A549 (cell line): ENCODE measurements at regions not wholly inside any gene's neighbourhood (a gene's known extent, or its start where the extent isn't known, plus 50 kb on each side); places are given as distances from the start of the nearest gene placed in this dataset.

Experiments used
- CEBPB ChIP-seq, 2 experiments: fragments of >200 bp in 1 of 2; sonication (Bioruptor Twin) in 1 of 2; formaldehyde crosslinking in 1 of 2; IDR thresholded peaks; 2 replicates each; pipeline ENCODE4 v1.6.1; 2012 to 2016
- EP300 ChIP-seq, 2 experiments: fragments of >200 bp; sonication (Bioruptor Twin); formaldehyde crosslinking; IDR thresholded peaks; 2 replicates in 1 of 2; 3 replicates in 1 of 2; pipeline ENCODE4 v1.6.1; 2016 to 2017
- JUNB ChIP-seq: fragments of >200 bp; sonication (Bioruptor Twin); formaldehyde crosslinking; IDR thresholded peaks from 2 replicates; pipeline ENCODE4 v1.6.1; 2016
- MAFK ChIP-seq: fragments of 450-650 bp; IDR thresholded peaks from 2 replicates; pipeline ENCODE4 v1.6.1; 2014; ENCODE audit not compliant: partially characterized antibody
- POLR2A ChIP-seq: IDR thresholded peaks from 2 replicates; pipeline ENCODE4 v1.6.1; 2012; ENCODE audit warnings: mild to moderate bottlenecking, low read length
- TF ChIP-seq, protein P1 (sequence below): fragments of >200 bp; sonication (Bioruptor Twin); formaldehyde crosslinking; IDR thresholded peaks from 3 replicates; pipeline ENCODE4 v1.5.1; 2016
- TF ChIP-seq, protein P2 (sequence below): fragments of 200-600 bp; sonication (generic); IDR thresholded peaks from 2 replicates; pipeline ENCODE4 v1.6.1; 2016; ENCODE audit warnings: antibody characterized with exemption, mild to moderate bottlenecking, moderate library complexity

DNA sequence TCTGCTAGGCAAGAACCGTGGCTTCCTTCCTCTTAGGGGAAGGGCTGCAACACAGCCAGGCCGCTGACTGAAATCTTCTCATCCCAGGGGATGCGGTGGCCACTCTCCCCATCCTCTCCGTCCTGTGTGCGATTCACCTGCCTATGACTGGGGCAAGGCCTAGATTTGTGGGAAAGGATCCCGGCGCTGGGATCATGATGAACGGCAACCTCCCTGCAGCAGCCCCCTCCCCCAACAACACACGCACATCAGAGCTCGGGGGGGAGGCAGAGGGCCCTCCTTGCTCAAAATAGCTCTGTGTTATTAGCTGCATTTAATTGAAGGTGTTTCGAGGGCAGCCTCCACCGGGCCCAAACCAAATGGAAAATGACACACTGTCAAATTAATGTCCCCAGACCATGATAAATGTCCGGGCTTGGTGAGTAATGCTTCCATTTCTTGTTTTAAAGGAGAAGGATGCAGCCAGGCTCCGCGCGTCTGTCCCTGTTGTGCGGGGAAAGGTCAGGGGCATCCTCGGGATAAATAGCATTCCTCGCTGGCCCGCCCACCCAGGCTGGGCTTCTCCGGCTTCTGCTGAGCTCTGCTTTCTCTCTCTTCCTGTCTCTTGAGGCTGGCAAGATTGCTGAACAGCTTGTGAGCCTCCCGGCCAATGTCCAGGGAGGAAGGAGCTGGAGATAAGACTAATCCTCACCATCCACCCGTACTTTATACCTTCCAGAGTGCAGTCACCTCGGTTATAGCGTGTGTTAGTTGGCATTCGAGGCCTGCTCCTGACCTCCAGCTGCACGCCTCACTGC, 56.4 kb upstream of the TLE3 start:
- TF ChIP-seq POLR2A = no peak
- TF ChIP-seq, protein P1, sequence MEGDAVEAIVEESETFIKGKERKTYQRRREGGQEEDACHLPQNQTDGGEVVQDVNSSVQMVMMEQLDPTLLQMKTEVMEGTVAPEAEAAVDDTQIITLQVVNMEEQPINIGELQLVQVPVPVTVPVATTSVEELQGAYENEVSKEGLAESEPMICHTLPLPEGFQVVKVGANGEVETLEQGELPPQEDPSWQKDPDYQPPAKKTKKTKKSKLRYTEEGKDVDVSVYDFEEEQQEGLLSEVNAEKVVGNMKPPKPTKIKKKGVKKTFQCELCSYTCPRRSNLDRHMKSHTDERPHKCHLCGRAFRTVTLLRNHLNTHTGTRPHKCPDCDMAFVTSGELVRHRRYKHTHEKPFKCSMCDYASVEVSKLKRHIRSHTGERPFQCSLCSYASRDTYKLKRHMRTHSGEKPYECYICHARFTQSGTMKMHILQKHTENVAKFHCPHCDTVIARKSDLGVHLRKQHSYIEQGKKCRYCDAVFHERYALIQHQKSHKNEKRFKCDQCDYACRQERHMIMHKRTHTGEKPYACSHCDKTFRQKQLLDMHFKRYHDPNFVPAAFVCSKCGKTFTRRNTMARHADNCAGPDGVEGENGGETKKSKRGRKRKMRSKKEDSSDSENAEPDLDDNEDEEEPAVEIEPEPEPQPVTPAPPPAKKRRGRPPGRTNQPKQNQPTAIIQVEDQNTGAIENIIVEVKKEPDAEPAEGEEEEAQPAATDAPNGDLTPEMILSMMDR = no peak
- no peak for TF ChIP-seq EP300 (IDR thresholded peaks at IDR 0.05)
- no peak for TF ChIP-seq CEBPB (IDR thresholded peaks at IDR 0.05)
- TF ChIP-seq, protein P2, sequence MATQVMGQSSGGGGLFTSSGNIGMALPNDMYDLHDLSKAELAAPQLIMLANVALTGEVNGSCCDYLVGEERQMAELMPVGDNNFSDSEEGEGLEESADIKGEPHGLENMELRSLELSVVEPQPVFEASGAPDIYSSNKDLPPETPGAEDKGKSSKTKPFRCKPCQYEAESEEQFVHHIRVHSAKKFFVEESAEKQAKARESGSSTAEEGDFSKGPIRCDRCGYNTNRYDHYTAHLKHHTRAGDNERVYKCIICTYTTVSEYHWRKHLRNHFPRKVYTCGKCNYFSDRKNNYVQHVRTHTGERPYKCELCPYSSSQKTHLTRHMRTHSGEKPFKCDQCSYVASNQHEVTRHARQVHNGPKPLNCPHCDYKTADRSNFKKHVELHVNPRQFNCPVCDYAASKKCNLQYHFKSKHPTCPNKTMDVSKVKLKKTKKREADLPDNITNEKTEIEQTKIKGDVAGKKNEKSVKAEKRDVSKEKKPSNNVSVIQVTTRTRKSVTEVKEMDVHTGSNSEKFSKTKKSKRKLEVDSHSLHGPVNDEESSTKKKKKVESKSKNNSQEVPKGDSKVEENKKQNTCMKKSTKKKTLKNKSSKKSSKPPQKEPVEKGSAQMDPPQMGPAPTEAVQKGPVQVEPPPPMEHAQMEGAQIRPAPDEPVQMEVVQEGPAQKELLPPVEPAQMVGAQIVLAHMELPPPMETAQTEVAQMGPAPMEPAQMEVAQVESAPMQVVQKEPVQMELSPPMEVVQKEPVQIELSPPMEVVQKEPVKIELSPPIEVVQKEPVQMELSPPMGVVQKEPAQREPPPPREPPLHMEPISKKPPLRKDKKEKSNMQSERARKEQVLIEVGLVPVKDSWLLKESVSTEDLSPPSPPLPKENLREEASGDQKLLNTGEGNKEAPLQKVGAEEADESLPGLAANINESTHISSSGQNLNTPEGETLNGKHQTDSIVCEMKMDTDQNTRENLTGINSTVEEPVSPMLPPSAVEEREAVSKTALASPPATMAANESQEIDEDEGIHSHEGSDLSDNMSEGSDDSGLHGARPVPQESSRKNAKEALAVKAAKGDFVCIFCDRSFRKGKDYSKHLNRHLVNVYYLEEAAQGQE = no peak
- TF ChIP-seq MAFK = no peak
- TF ChIP-seq JUNB = no peak
